Endothelial cell of umbilical vein (primary cell): ENCODE measurements at regions not wholly inside any gene's neighbourhood (a gene's known extent, or its start where the extent isn't known, plus 50 kb on each side); places are given as distances from the start of the nearest gene placed in this dataset.

ENCODE experiments used
- BruUV-seq: library from RNA; stranded (reverse); fragments of 400-500 nt; replicated peaks from 2 replicates; lab custom pipeline; 2021; lab: Mats Ljungman, UMichigan
- CTCF ChIA-PET: fragments of 300-600, 350-600 bp; sonication (Branson Sonifier 250); formaldehyde crosslinking; loops from one replicate; lab custom pipeline; 2021; ENCODE audit warnings: antibody characterized with exemption, inconsistent platforms; lab: Charles Lee
- POLR2A ChIA-PET: fragments of 300-600, 350-600 bp; sonication (Branson Sonifier 250); formaldehyde crosslinking; loops from one replicate; lab custom pipeline; 2021; ENCODE audit warnings: antibody characterized with exemption, inconsistent platforms; lab: Charles Lee
- DNase-seq: peaks from one replicate; pipeline ENCODE4 v3.0.0-alpha.2; 2011; ENCODE audit warnings: low read depth, low spot score
- FAIRE-seq: peaks from 2 replicates; lab custom pipeline; 2011; peaks lifted over from hg19 to GRCh38; lab: Jason Lieb, UNC
- H2AFZ ChIP-seq: 2 replicates; pipeline ENCODE4 v1.6.0; 2012; ENCODE audit warnings: low read depth, low read length, control low read depth, inconsistent platforms
- H3K27ac ChIP-seq: 2 replicates; pipeline ENCODE4 v1.5.1; 2011; ENCODE audit warnings: low read depth, mild to moderate bottlenecking, control low read depth, low read length, moderate library complexity; ENCODE audit not compliant: insufficient read depth
- H3K27me3 ChIP-seq, 2 experiments: 2 replicates each; pipeline versions ENCODE4 v1.6.0 to v1.6.1; 2011; ENCODE audit warnings: low read length in 2 of 2, mixed read lengths in 1 of 2; ENCODE audit not compliant: control insufficient read depth in 2 of 2, insufficient read depth in 2 of 2
- H3K36me3 ChIP-seq, 2 experiments: 2 replicates in 1 of 2; 3 replicates in 1 of 2; pipeline ENCODE4 v1.5.1; 2011; ENCODE audit warnings: low read length in 2 of 2, mild to moderate bottlenecking in 1 of 2, moderate library complexity in 1 of 2; ENCODE audit not compliant: control insufficient read depth in 2 of 2, insufficient read depth in 2 of 2; ENCODE audit errors: extremely low read depth in 1 of 2
- H3K4me1 ChIP-seq: 3 replicates; pipeline ENCODE4 v1.5.1; 2011; ENCODE audit warnings: mild to moderate bottlenecking, low read length; ENCODE audit not compliant: control insufficient read depth, insufficient read depth; ENCODE audit errors: extremely low read depth
- H3K4me2 ChIP-seq: 2 replicates; pipeline ENCODE4 v1.6.1; 2011; ENCODE audit warnings: low read length, control low read depth, mixed read lengths; ENCODE audit not compliant: insufficient read depth
- H3K4me3 ChIP-seq, 3 experiments: fragments of 200-600 bp in 1 of 3; sonication (generic), shearing (Covaris generic) in 1 of 3; replicated peaks in 1 of 3; 2 replicates each; pipeline ENCODE4 v1.5.1; 2011 to 2016; ENCODE audit warnings: control low read depth in 3 of 3, low read length in 3 of 3, mild to moderate bottlenecking in 2 of 3, inconsistent platforms in 1 of 3, low read depth in 1 of 3, moderate library complexity in 1 of 3; ENCODE audit not compliant: insufficient read depth in 1 of 3
- H3K79me2 ChIP-seq: 2 replicates; pipeline ENCODE4 v1.6.0; 2012; ENCODE audit warnings: low read length, inconsistent platforms; ENCODE audit not compliant: control insufficient read depth, insufficient read depth
- H3K9ac ChIP-seq: replicated peaks from 2 replicates; pipeline ENCODE3; 2011; ENCODE audit warnings: low read length, control low read depth; ENCODE audit not compliant: insufficient read depth; ENCODE audit errors: extremely low read depth
- H3K9me1 ChIP-seq: replicated peaks from 3 replicates; pipeline ENCODE4 v1.6.0; 2011; ENCODE audit warnings: mild to moderate bottlenecking, low read length; ENCODE audit not compliant: control insufficient read depth, insufficient read depth; ENCODE audit errors: extremely low read depth
- H3K9me3 ChIP-seq: replicated peaks from 2 replicates; pipeline ENCODE4 v1.5.1; 2012; ENCODE audit warnings: low read length, inconsistent platforms; ENCODE audit not compliant: control insufficient read depth, insufficient read depth
- H4K20me1 ChIP-seq: replicated peaks from 2 replicates; pipeline ENCODE3; 2011; ENCODE audit warnings: mild to moderate bottlenecking, low read length; ENCODE audit not compliant: control insufficient read depth, insufficient read depth; ENCODE audit errors: extremely low read depth
- CTCF ChIP-seq, 2 donors: IDR thresholded peaks; 1 replicate in 1 of 2; 2 replicates in 1 of 2; pipeline ENCODE4 v1.5.1; 2011; ENCODE audit warnings: low read length in 2 of 2, mild to moderate bottlenecking in 2 of 2, moderate library complexity in 2 of 2, control low read depth in 1 of 2, inconsistent platforms in 1 of 2, low read depth in 1 of 2; ENCODE audit not compliant: insufficient read depth in 1 of 2; ENCODE audit errors: extremely low read depth in 1 of 2
- EZH2 ChIP-seq: IDR thresholded peaks from 2 replicates; pipeline ENCODE4 v1.6.1; 2012; ENCODE audit warnings: borderline replicate concordance, low read depth, mild to moderate bottlenecking, moderate library complexity, low read length, inconsistent platforms; ENCODE audit not compliant: severe bottlenecking
- FOS ChIP-seq: IDR thresholded peaks from 2 replicates; pipeline ENCODE4 v1.6.1; 2011; ENCODE audit warnings: mild to moderate bottlenecking, low read length, moderate library complexity, borderline replicate concordance; ENCODE audit not compliant: insufficient read depth
- GATA2 ChIP-seq: IDR thresholded peaks from 2 replicates; pipeline ENCODE4 v1.7.0; 2011; ENCODE audit warnings: low read depth, mild to moderate bottlenecking, moderate library complexity, mixed read lengths, low read length; ENCODE audit not compliant: insufficient read length, insufficient read depth
- JUN ChIP-seq: IDR thresholded peaks from 2 replicates; pipeline ENCODE4 v1.6.1; 2011; ENCODE audit warnings: borderline replicate concordance, low read depth; ENCODE audit not compliant: insufficient read length, insufficient read depth
- MAX ChIP-seq: IDR thresholded peaks from 2 replicates; pipeline ENCODE4 v1.6.1; 2011; ENCODE audit not compliant: insufficient read depth, insufficient read length
- MYC ChIP-seq: IDR thresholded peaks from one replicate; pipeline ENCODE4 v1.6.1; 2011; ENCODE audit warnings: mild to moderate bottlenecking, low read depth, low read length
- POLR2A ChIP-seq: IDR thresholded peaks from 2 replicates; pipeline ENCODE4 v1.6.1; 2012; ENCODE audit warnings: low read depth, mild to moderate bottlenecking, control low read depth, low read length
- POLR2AphosphoS5 ChIP-seq: IDR thresholded peaks from 2 replicates; pipeline ENCODE4 v1.6.1; 2012; ENCODE audit warnings: low read depth, mild to moderate bottlenecking, control low read depth, low read length, moderate library complexity; ENCODE audit not compliant: insufficient read depth
- dilution Hi-C: fragments of 300-500 bp; cut with MboI; formaldehyde crosslinking; loops from one replicate; pipeline ENCODE4 v1.15.0; 2019; ENCODE audit warnings: low sequenced_read_pairs; ENCODE audit not compliant: extremely low pct_ligation_motif_present
- intact Hi-C: fragments of 100-400 bp; cut with micrococcal nuclease; formaldehyde crosslinking; loops from one replicate; pipeline ENCODE4 v1.10.0; 2022

GRCh38 chr14:38799671-38800070 lies 303.4 kb downstream of the SEC23A start:
- no peaks in the 10 kb centered on the region for H4K20me1 ChIP-seq
- H3K9ac ChIP-seq: no peak overlapping the region
- intact Hi-C loops: no loop called here
- no peaks in the 10 kb centered on the region for H3K36me3 ChIP-seq
- no peaks in the 10 kb centered on the region for H3K79me2 ChIP-seq
- FAIRE-seq (no peak), DNase-seq (no peak)
- no peaks in the 10 kb centered on the region for H3K9me3 ChIP-seq
- no peak overlapping the region for H3K4me3 ChIP-seq
- TF ChIP-seq EZH2: no peak
- TF ChIP-seq POLR2AphosphoS5: no peak
- TF ChIP-seq CTCF (IDR thresholded peaks at IDR 0.05; ENCODE audit: extremely low read depth in 1 of 2, insufficient read depth in 1 of 2, low read depth in 1 of 2, low read length in 2 of 2): no peak
- no peak for TF ChIP-seq POLR2A
- TF ChIP-seq GATA2: no peak
- no peak for TF ChIP-seq JUN
- no peak for TF ChIP-seq MAX
- TF ChIP-seq FOS: no peak
- no peak for TF ChIP-seq MYC
- no TSS peak for BruUV-seq
- H3K27ac ChIP-seq: no peak overlapping the region
- H3K4me1 ChIP-seq: no peaks in the 10 kb centered on the region
- peaks cover 0 to 2% of the 10 kb centered on the region in 2 experiments for H3K27me3 ChIP-seq
- CTCF ChIA-PET: no interaction called here
- dilution Hi-C loops: no loop called here
- no peak overlapping the region for H2AFZ ChIP-seq
- no peaks in the 10 kb centered on the region for H3K9me1 ChIP-seq
- POLR2A ChIA-PET: interaction anchor here (0.7 kb wide), 1 partner anchor 861 kb away, joined by 3 read pairs; no protein-coding TSS in a partner anchor
- H3K4me2 ChIP-seq: no peak overlapping the region
